ENCODE measurements at regions not wholly inside any gene's neighbourhood (a gene's known extent, or its start where the extent isn't known, plus 50 kb on each side); places are given as distances from the start of the nearest gene placed in this dataset.

- ATAC-seq (no peak), DNase-seq (no peak)
- Histone ChIP-seq H3K36me3 (ENCODE audit: control insufficient read depth in 2 of 3, insufficient read depth in 3 of 3, low read length in 3 of 3) (no peaks in the 10 kb centered on the region), H3K4me1 (ENCODE audit: control insufficient read depth in 2 of 2, insufficient read depth in 2 of 2, low read length in 2 of 2) (no peaks in the 10 kb centered on the region), H3K9me3 (ENCODE audit: control insufficient read depth in 2 of 3, low read length in 3 of 3) (no peaks in the 10 kb centered on the region), H3K27ac (ENCODE audit: low read depth, low read length) (no peak overlapping the region), H3K27me3 (ENCODE audit: control insufficient read depth in 2 of 2, insufficient read depth in 2 of 2, low read length in 2 of 2) (no peaks in the 10 kb centered on the region), H3K4me3 (ENCODE audit: low read length) (no peak overlapping the region)
- no peaks in the 10 kb centered on the region for H3K4me1 Mint-ChIP-seq
- POLR2A ChIA-PET, result no interaction called here
- H3K27ac Mint-ChIP-seq, result no peak overlapping the region
- peaks cover 0 to 9% (median 0%) of the 10 kb centered on the region in 11 donors for H3K9me3 Mint-ChIP-seq
- no peaks in the 10 kb centered on the region for H3K27me3 Mint-ChIP-seq
- CTCF ChIA-PET, result no interaction called here
- H3K36me3 Mint-ChIP-seq, result no peaks in the 10 kb centered on the region
- no peak overlapping the region for H3K4me3 Mint-ChIP-seq
- intact Hi-C loops (cut with micrococcal nuclease), result no loop called here
Measured at GRCh38 chr6:51533962-51534361, 553.5 kb downstream of the PKHD1 start.

- CTCF ChIA-PET, result no interaction called here
Measured at GRCh38 chr6:51535327-51535726, 552.1 kb downstream of the PKHD1 start.

GRCh38 chr6:51536728-51537127, 550.7 kb downstream of the PKHD1 start:
- Mint-ChIP-seq H3K27me3 (peaks cover 0 to 8% (median 0%) of the 10 kb centered on the region in 5 donors), H3K36me3 (no peaks in the 10 kb centered on the region), H3K4me3 (no peak overlapping the region), H3K4me1 (no peaks in the 10 kb centered on the region), H3K9me3 (peaks cover 0 to 9% (median 0%) of the 10 kb centered on the region in 11 donors), H3K27ac (no peak overlapping the region)
- H3K4me3 ChIP-seq (ENCODE audit: low read length), result no peak overlapping the region
- CTCF ChIA-PET, result no interaction called here
- POLR2A ChIA-PET, result no interaction called here
- no peaks in the 10 kb centered on the region for H3K27me3 ChIP-seq (ENCODE audit: control insufficient read depth in 2 of 2, insufficient read depth in 2 of 2, low read length in 2 of 2)
- intact Hi-C loops (cut with micrococcal nuclease), result no loop called here
- H3K27ac ChIP-seq (ENCODE audit: low read depth, low read length), result no peak overlapping the region
- H3K4me1 ChIP-seq (ENCODE audit: control insufficient read depth in 2 of 2, insufficient read depth in 2 of 2, low read length in 2 of 2), result no peaks in the 10 kb centered on the region
- H3K36me3 ChIP-seq (ENCODE audit: control insufficient read depth in 2 of 3, insufficient read depth in 3 of 3, low read length in 3 of 3), result no peaks in the 10 kb centered on the region
- no peaks in the 10 kb centered on the region for H3K9me3 ChIP-seq (ENCODE audit: control insufficient read depth in 2 of 3, low read length in 3 of 3)
- ATAC-seq, result no peak
- no peak for DNase-seq

More at GRCh38 chr6:51535327-51535726, 552.1 kb downstream of the PKHD1 start:
- Mint-ChIP-seq H3K36me3 (no peaks in the 10 kb centered on the region), H3K9me3 (peaks cover 0 to 9% (median 0%) of the 10 kb centered on the region in 11 donors), H3K4me1 (no peaks in the 10 kb centered on the region), H3K27ac (no peak overlapping the region), H3K4me3 (no peak overlapping the region), H3K27me3 (peaks cover 0 to 6% (median 0%) of the 10 kb centered on the region in 5 donors)
- H3K27me3 ChIP-seq (ENCODE audit: control insufficient read depth in 2 of 2, insufficient read depth in 2 of 2, low read length in 2 of 2), result no peaks in the 10 kb centered on the region
- H3K4me3 ChIP-seq (ENCODE audit: low read length), result no peak overlapping the region
- POLR2A ChIA-PET, result no interaction called here
- intact Hi-C loops (cut with micrococcal nuclease), result no loop called here
- no peaks in the 10 kb centered on the region for H3K4me1 ChIP-seq (ENCODE audit: control insufficient read depth in 2 of 2, insufficient read depth in 2 of 2, low read length in 2 of 2)
- H3K36me3 ChIP-seq (ENCODE audit: control insufficient read depth in 2 of 3, insufficient read depth in 3 of 3, low read length in 3 of 3), result no peaks in the 10 kb centered on the region
- no peak overlapping the region for H3K27ac ChIP-seq (ENCODE audit: low read depth, low read length)
- no peak for ATAC-seq
- H3K9me3 ChIP-seq (ENCODE audit: control insufficient read depth in 2 of 3, low read length in 3 of 3), result no peaks in the 10 kb centered on the region
- no peak for DNase-seq

GRCh38 chr6:51541847-51542246, 545.6 kb downstream of the PKHD1 start:
- H3K27me3 ChIP-seq (ENCODE audit: control insufficient read depth in 2 of 2, insufficient read depth in 2 of 2, low read length in 2 of 2), result no peaks in the 10 kb centered on the region
- H3K4me1 ChIP-seq (ENCODE audit: control insufficient read depth in 2 of 2, insufficient read depth in 2 of 2, low read length in 2 of 2), result no peaks in the 10 kb centered on the region
- ChIA-PET POLR2A (no interaction called here), CTCF (no interaction called here)
- no peak overlapping the region for H3K4me3 ChIP-seq (ENCODE audit: low read length)
- no peaks in the 10 kb centered on the region for H3K4me1 Mint-ChIP-seq
- DNase-seq (no peak), ATAC-seq (no peak)
- peaks cover 0 to 8% (median 0%) of the 10 kb centered on the region in 5 donors for H3K27me3 Mint-ChIP-seq
- H3K27ac Mint-ChIP-seq, result no peak overlapping the region
- no peaks in the 10 kb centered on the region for H3K9me3 ChIP-seq (ENCODE audit: control insufficient read depth in 2 of 3, low read length in 3 of 3)
- intact Hi-C loops (cut with micrococcal nuclease), result no loop called here
- H3K36me3 ChIP-seq (ENCODE audit: control insufficient read depth in 2 of 3, insufficient read depth in 3 of 3, low read length in 3 of 3), result no peaks in the 10 kb centered on the region
- H3K4me3 Mint-ChIP-seq, result no peak overlapping the region
- no peak overlapping the region for H3K27ac ChIP-seq (ENCODE audit: low read depth, low read length)
- no peaks in the 10 kb centered on the region for H3K36me3 Mint-ChIP-seq
- H3K9me3 Mint-ChIP-seq, result peaks cover 0 to 12% (median 0%) of the 10 kb centered on the region in 11 donors

- Mint-ChIP-seq H3K36me3 (no peaks in the 10 kb centered on the region), H3K4me1 (no peaks in the 10 kb centered on the region), H3K27me3 (peaks cover 0 to 8% (median 0%) of the 10 kb centered on the region in 5 donors), H3K4me3 (no peak overlapping the region), H3K27ac (no peak overlapping the region), H3K9me3 (peaks cover 0 to 12% (median 0%) of the 10 kb centered on the region in 11 donors)
- no peak overlapping the region for H3K27ac ChIP-seq (ENCODE audit: low read depth, low read length)
- H3K9me3 ChIP-seq (ENCODE audit: control insufficient read depth in 2 of 3, low read length in 3 of 3), result no peaks in the 10 kb centered on the region
- DNase-seq (no peak), ATAC-seq (no peak)
- no peaks in the 10 kb centered on the region for H3K4me1 ChIP-seq (ENCODE audit: control insufficient read depth in 2 of 2, insufficient read depth in 2 of 2, low read length in 2 of 2)
- ChIA-PET CTCF (no interaction called here), POLR2A (no interaction called here)
- intact Hi-C loops (cut with micrococcal nuclease), result no loop called here
- no peak overlapping the region for H3K4me3 ChIP-seq (ENCODE audit: low read length)
- H3K36me3 ChIP-seq (ENCODE audit: control insufficient read depth in 2 of 3, insufficient read depth in 3 of 3, low read length in 3 of 3), result no peaks in the 10 kb centered on the region
- no peaks in the 10 kb centered on the region for H3K27me3 ChIP-seq (ENCODE audit: control insufficient read depth in 2 of 2, insufficient read depth in 2 of 2, low read length in 2 of 2)
Measured at GRCh38 chr6:51542475-51542874, 544.9 kb downstream of the PKHD1 start.

GRCh38 chr6:51550243-51550642, 537.2 kb downstream of the PKHD1 start:
- no peaks in the 10 kb centered on the region for H3K9me3 ChIP-seq (ENCODE audit: control insufficient read depth in 2 of 3, low read length in 3 of 3)
- no peaks in the 10 kb centered on the region for H3K36me3 ChIP-seq (ENCODE audit: control insufficient read depth in 2 of 3, insufficient read depth in 3 of 3, low read length in 3 of 3)
- no peak overlapping the region for H3K4me3 ChIP-seq (ENCODE audit: low read length)
- intact Hi-C loops (cut with micrococcal nuclease), result no loop called here
- no peaks in the 10 kb centered on the region for H3K27me3 ChIP-seq (ENCODE audit: control insufficient read depth in 2 of 2, insufficient read depth in 2 of 2, low read length in 2 of 2)
- no peak for DNase-seq
- Mint-ChIP-seq H3K4me1 (no peaks in the 10 kb centered on the region), H3K27me3 (peaks cover 0 to 6% (median 0%) of the 10 kb centered on the region in 5 donors), H3K36me3 (no peaks in the 10 kb centered on the region), H3K9me3 (peaks cover 0 to 5% (median 0%) of the 10 kb centered on the region in 11 donors), H3K27ac (no peak overlapping the region), H3K4me3 (no peak overlapping the region)
- CTCF ChIA-PET, result no interaction called here
- H3K4me1 ChIP-seq (ENCODE audit: control insufficient read depth in 2 of 2, insufficient read depth in 2 of 2, low read length in 2 of 2), result no peaks in the 10 kb centered on the region
- POLR2A ChIA-PET, result no interaction called here
- ATAC-seq, result no peak
- no peak overlapping the region for H3K27ac ChIP-seq (ENCODE audit: low read depth, low read length)

- Histone ChIP-seq H3K27me3 (ENCODE audit: control insufficient read depth in 2 of 2, insufficient read depth in 2 of 2, low read length in 2 of 2) (no peaks in the 10 kb centered on the region), H3K27ac (ENCODE audit: low read depth, low read length) (no peak overlapping the region), H3K9me3 (ENCODE audit: control insufficient read depth in 2 of 3, low read length in 3 of 3) (no peaks in the 10 kb centered on the region), H3K36me3 (ENCODE audit: control insufficient read depth in 2 of 3, insufficient read depth in 3 of 3, low read length in 3 of 3) (no peaks in the 10 kb centered on the region), H3K4me1 (ENCODE audit: control insufficient read depth in 2 of 2, insufficient read depth in 2 of 2, low read length in 2 of 2) (no peaks in the 10 kb centered on the region), H3K4me3 (ENCODE audit: low read length) (no peak overlapping the region)
- ChIA-PET CTCF (no interaction called here), POLR2A (no interaction called here)
- intact Hi-C loops (cut with micrococcal nuclease), result no loop called here
- Mint-ChIP-seq H3K9me3 (peaks cover 0 to 8% (median 0%) of the 10 kb centered on the region in 11 donors), H3K27me3 (peaks cover 0 to 6% (median 0%) of the 10 kb centered on the region in 5 donors), H3K27ac (no peak overlapping the region), H3K4me3 (no peak overlapping the region), H3K36me3 (no peaks in the 10 kb centered on the region), H3K4me1 (no peaks in the 10 kb centered on the region)
- DNase-seq, result no peak
- ATAC-seq, result no peak
Measured at GRCh38 chr6:51552435-51552834, 535.0 kb downstream of the PKHD1 start.

Measured in naive thymus-derived CD4-positive, alpha-beta T cell (primary cell).